ENCODE measurements at regions not wholly inside any gene's neighbourhood (a gene's known extent, or its start where the extent isn't known, plus 50 kb on each side); places are given as distances from the start of the nearest gene placed in this dataset.

- Mint-ChIP-seq H3K9me3 (peaks cover 0 to 3% (median 0%) of the 10 kb centered on the region in 7 donors), H3K27ac (peak overlapping the region; percentile 88 to 99 (median 96)), H3K4me3 (peak overlapping the region; percentile 72 to 95 (median 84)), H3K36me3 (peaks cover 0 to 6% of the 10 kb centered on the region in 2 donors), H3K4me1 (peaks cover 40 to 87% (median 49%) of the 10 kb centered on the region in 3 donors), H3K27me3 (no peaks in the 10 kb centered on the region)
- ATAC-seq (ENCODE audit: low read depth in 2 of 2) (peak; percentile 87 to 88), DNase-seq (peak; percentile 87)
Measured at GRCh38 chr12:132429946-132430643, 59.9 kb upstream of the FBRSL1 start.

- peaks cover 35 to 87% (median 44%) of the 10 kb centered on the region in 3 donors for H3K4me1 Mint-ChIP-seq
- ATAC-seq (ENCODE audit: low read depth in 2 of 2) (no peak), DNase-seq (no peak)
- peak overlapping the region in 5 of 6 donors; percentile 88 to 99 (median 98) for H3K27ac Mint-ChIP-seq
- H3K9me3 Mint-ChIP-seq, result peaks cover 0 to 5% (median 0%) of the 10 kb centered on the region in 7 donors
- H3K4me3 Mint-ChIP-seq, result peak overlapping the region in 7 of 8 donors; percentile 72 to 95 (median 81)
- H3K27me3 Mint-ChIP-seq, result no peaks in the 10 kb centered on the region
- H3K36me3 Mint-ChIP-seq, result peaks cover 0 to 6% of the 10 kb centered on the region in 2 donors
Measured at GRCh38 chr12:132429602-132429945, 60.4 kb upstream of the FBRSL1 start.

GRCh38 chr12:132428936-132429601, 60.9 kb upstream of the FBRSL1 start:
- H3K4me3 Mint-ChIP-seq, result peak overlapping the region; percentile 70 to 95 (median 80)
- peak overlapping the region; percentile 88 to 99 (median 95) for H3K27ac Mint-ChIP-seq
- peaks cover 0 to 5% (median 0%) of the 10 kb centered on the region in 7 donors for H3K9me3 Mint-ChIP-seq
- ATAC-seq (ENCODE audit: low read depth in 2 of 2), result peak; percentile 19 to 23
- peaks cover 33 to 87% (median 40%) of the 10 kb centered on the region in 3 donors for H3K4me1 Mint-ChIP-seq
- H3K27me3 Mint-ChIP-seq, result no peaks in the 10 kb centered on the region
- peak; percentile 65 for DNase-seq
- H3K36me3 Mint-ChIP-seq, result peaks cover 0 to 6% of the 10 kb centered on the region in 2 donors

GRCh38 chr12:132427999-132428935, 61.7 kb upstream of the FBRSL1 start:
- H3K4me3 Mint-ChIP-seq, result peak overlapping the region; percentile 70 to 95 (median 80)
- no peaks in the 10 kb centered on the region for H3K27me3 Mint-ChIP-seq
- peaks cover 27 to 85% (median 39%) of the 10 kb centered on the region in 3 donors for H3K4me1 Mint-ChIP-seq
- H3K27ac Mint-ChIP-seq, result peak overlapping the region in 5 of 6 donors; percentile 87 to 99 (median 96)
- DNase-seq, result peak; percentile 38
- peak; percentile 14 to 21 for ATAC-seq (ENCODE audit: low read depth in 2 of 2)
- peaks cover 0 to 5% (median 0%) of the 10 kb centered on the region in 7 donors for H3K9me3 Mint-ChIP-seq
- peaks cover 0 to 6% of the 10 kb centered on the region in 2 donors for H3K36me3 Mint-ChIP-seq

GRCh38 chr12:132427174-132427768, 62.7 kb upstream of the FBRSL1 start:
- Mint-ChIP-seq H3K36me3 (peaks cover 0 to 6% of the 10 kb centered on the region in 2 donors), H3K4me1 (peaks cover 28 to 87% (median 44%) of the 10 kb centered on the region in 3 donors), H3K9me3 (peaks cover 0 to 5% (median 0%) of the 10 kb centered on the region in 7 donors), H3K4me3 (peak overlapping the region in 1 of 8 donors; percentile 71), H3K27ac (peak overlapping the region in 2 of 6 donors; percentile 38 to 49), H3K27me3 (no peaks in the 10 kb centered on the region)
- ATAC-seq (ENCODE audit: low read depth in 2 of 2) (no peak), DNase-seq (no peak)

- H3K9me3 Mint-ChIP-seq, result peaks cover 0 to 5% (median 0%) of the 10 kb centered on the region in 7 donors
- H3K27ac Mint-ChIP-seq, result peak overlapping the region in 1 of 6 donors; percentile 57
- ATAC-seq (ENCODE audit: low read depth in 2 of 2), result no peak
- H3K4me1 Mint-ChIP-seq, result peaks cover 32 to 86% (median 45%) of the 10 kb centered on the region in 3 donors
- H3K36me3 Mint-ChIP-seq, result peaks cover 0 to 6% of the 10 kb centered on the region in 2 donors
- peak overlapping the region in 2 of 8 donors; percentile 41 to 71 for H3K4me3 Mint-ChIP-seq
- no peaks in the 10 kb centered on the region for H3K27me3 Mint-ChIP-seq
- no peak for DNase-seq
Measured at GRCh38 chr12:132426349-132427173, 63.4 kb upstream of the FBRSL1 start.

- ATAC-seq (ENCODE audit: low read depth in 2 of 2), result no peak
Measured at GRCh38 chr12:132424811-132425210, 65.1 kb upstream of the FBRSL1 start.

GRCh38 chr12:132423820-132424645, 65.9 kb upstream of the FBRSL1 start:
- DNase-seq, result no peak
- peak overlapping the region in 1 of 6 donors; percentile 34 for H3K27ac Mint-ChIP-seq
- ATAC-seq (ENCODE audit: low read depth in 2 of 2), result no peak
- H3K9me3 Mint-ChIP-seq, result peaks cover 0 to 8% (median 5%) of the 10 kb centered on the region in 7 donors
- H3K36me3 Mint-ChIP-seq, result peaks cover 0 to 6% of the 10 kb centered on the region in 2 donors
- peak overlapping the region in 1 of 8 donors; percentile 50 for H3K4me3 Mint-ChIP-seq
- H3K4me1 Mint-ChIP-seq, result peaks cover 17 to 75% (median 37%) of the 10 kb centered on the region in 3 donors
- H3K27me3 Mint-ChIP-seq, result no peaks in the 10 kb centered on the region

More at GRCh38 chr12:132424811-132425210, 65.1 kb upstream of the FBRSL1 start:
- Mint-ChIP-seq H3K27me3 (no peaks in the 10 kb centered on the region), H3K36me3 (peaks cover 0 to 6% of the 10 kb centered on the region in 2 donors), H3K4me1 (peaks cover 25 to 81% (median 45%) of the 10 kb centered on the region in 3 donors), H3K4me3 (no peak overlapping the region), H3K27ac (peak overlapping the region in 1 of 6 donors; percentile 77), H3K9me3 (peaks cover 0 to 7% (median 4%) of the 10 kb centered on the region in 7 donors)
- DNase-seq, result no peak

GRCh38 chr12:132423251-132423819, 66.6 kb upstream of the FBRSL1 start:
- DNase-seq (no peak), ATAC-seq (ENCODE audit: low read depth in 2 of 2) (peak; percentile 49 to 51)
- H3K4me1 Mint-ChIP-seq, result peaks cover 21 to 74% (median 34%) of the 10 kb centered on the region in 3 donors
- H3K27ac Mint-ChIP-seq, result peak overlapping the region in 2 of 6 donors; percentile 63 to 90
- peak overlapping the region in 2 of 8 donors; percentile 7 to 74 for H3K4me3 Mint-ChIP-seq
- peaks cover 0 to 6% of the 10 kb centered on the region in 2 donors for H3K36me3 Mint-ChIP-seq
- H3K27me3 Mint-ChIP-seq, result no peaks in the 10 kb centered on the region
- H3K9me3 Mint-ChIP-seq, result peaks cover 0 to 8% (median 5%) of the 10 kb centered on the region in 7 donors

GRCh38 chr12:132422381-132423043, 67.4 kb upstream of the FBRSL1 start:
- ATAC-seq (ENCODE audit: low read depth in 2 of 2) (no peak), DNase-seq (no peak)
- Mint-ChIP-seq H3K36me3 (peaks cover 0 to 6% of the 10 kb centered on the region in 2 donors), H3K27me3 (no peaks in the 10 kb centered on the region), H3K4me3 (peak overlapping the region in 3 of 8 donors; percentile 1 to 60 (median 7)), H3K4me1 (peaks cover 22 to 70% (median 33%) of the 10 kb centered on the region in 3 donors), H3K9me3 (peaks cover 0 to 9% (median 5%) of the 10 kb centered on the region in 7 donors), H3K27ac (peak overlapping the region in 2 of 6 donors; percentile 83 to 90)

Measured in naive B cell (primary cell).